HL-60 (cell line): ENCODE measurements at regions not wholly inside any gene's neighbourhood (a gene's known extent, or its start where the extent isn't known, plus 50 kb on each side); places are given as distances from the start of the nearest gene placed in this dataset.

Experiments used
- GABPA ChIP-seq: IDR thresholded peaks from 2 replicates; pipeline ENCODE4 v1.6.1; 2012; ENCODE audit warnings: low read depth
- TF ChIP-seq, protein P1 (sequence below): IDR thresholded peaks from one replicate; pipeline ENCODE4 v1.5.1; 2011; ENCODE audit warnings: low read length, control low read depth, inconsistent platforms; ENCODE audit not compliant: insufficient read depth
- TF ChIP-seq, protein P2 (sequence below): IDR thresholded peaks from 2 replicates; pipeline ENCODE4 v1.6.1; 2012; ENCODE audit warnings: low read depth; ENCODE audit not compliant: insufficient replicate concordance

DNA sequence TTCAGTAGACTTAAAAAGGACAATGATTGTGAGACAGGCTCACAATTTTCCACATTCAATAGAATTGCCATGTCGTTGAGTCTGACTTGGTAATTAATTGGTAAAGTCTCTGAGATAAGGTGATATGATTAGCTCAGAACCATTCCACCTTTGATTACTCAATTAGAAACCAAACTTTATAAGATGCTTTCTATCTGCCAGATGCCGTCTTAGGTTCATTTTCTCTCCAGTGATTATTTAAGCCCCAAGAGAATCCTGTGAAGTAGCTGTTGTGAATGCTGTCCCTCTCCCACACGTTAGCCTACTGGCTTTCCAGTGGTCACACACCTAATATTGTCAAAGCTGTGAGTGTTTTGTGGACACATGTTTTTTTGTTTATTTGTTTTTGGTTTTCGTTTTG lies 528.9 kb upstream of the ZNF462 start:
- TF ChIP-seq, protein P1, sequence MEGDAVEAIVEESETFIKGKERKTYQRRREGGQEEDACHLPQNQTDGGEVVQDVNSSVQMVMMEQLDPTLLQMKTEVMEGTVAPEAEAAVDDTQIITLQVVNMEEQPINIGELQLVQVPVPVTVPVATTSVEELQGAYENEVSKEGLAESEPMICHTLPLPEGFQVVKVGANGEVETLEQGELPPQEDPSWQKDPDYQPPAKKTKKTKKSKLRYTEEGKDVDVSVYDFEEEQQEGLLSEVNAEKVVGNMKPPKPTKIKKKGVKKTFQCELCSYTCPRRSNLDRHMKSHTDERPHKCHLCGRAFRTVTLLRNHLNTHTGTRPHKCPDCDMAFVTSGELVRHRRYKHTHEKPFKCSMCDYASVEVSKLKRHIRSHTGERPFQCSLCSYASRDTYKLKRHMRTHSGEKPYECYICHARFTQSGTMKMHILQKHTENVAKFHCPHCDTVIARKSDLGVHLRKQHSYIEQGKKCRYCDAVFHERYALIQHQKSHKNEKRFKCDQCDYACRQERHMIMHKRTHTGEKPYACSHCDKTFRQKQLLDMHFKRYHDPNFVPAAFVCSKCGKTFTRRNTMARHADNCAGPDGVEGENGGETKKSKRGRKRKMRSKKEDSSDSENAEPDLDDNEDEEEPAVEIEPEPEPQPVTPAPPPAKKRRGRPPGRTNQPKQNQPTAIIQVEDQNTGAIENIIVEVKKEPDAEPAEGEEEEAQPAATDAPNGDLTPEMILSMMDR: no peak
- TF ChIP-seq, protein P2, sequence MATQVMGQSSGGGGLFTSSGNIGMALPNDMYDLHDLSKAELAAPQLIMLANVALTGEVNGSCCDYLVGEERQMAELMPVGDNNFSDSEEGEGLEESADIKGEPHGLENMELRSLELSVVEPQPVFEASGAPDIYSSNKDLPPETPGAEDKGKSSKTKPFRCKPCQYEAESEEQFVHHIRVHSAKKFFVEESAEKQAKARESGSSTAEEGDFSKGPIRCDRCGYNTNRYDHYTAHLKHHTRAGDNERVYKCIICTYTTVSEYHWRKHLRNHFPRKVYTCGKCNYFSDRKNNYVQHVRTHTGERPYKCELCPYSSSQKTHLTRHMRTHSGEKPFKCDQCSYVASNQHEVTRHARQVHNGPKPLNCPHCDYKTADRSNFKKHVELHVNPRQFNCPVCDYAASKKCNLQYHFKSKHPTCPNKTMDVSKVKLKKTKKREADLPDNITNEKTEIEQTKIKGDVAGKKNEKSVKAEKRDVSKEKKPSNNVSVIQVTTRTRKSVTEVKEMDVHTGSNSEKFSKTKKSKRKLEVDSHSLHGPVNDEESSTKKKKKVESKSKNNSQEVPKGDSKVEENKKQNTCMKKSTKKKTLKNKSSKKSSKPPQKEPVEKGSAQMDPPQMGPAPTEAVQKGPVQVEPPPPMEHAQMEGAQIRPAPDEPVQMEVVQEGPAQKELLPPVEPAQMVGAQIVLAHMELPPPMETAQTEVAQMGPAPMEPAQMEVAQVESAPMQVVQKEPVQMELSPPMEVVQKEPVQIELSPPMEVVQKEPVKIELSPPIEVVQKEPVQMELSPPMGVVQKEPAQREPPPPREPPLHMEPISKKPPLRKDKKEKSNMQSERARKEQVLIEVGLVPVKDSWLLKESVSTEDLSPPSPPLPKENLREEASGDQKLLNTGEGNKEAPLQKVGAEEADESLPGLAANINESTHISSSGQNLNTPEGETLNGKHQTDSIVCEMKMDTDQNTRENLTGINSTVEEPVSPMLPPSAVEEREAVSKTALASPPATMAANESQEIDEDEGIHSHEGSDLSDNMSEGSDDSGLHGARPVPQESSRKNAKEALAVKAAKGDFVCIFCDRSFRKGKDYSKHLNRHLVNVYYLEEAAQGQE: no peak
- TF ChIP-seq GABPA: no peak
